Neural cell (in vitro differentiated cells): ENCODE measurements at regions not wholly inside any gene's neighbourhood (a gene's known extent, or its start where the extent isn't known, plus 50 kb on each side); places are given as distances from the start of the nearest gene placed in this dataset.

Source experiments
- H2AFZ ChIP-seq: fragments of 200-600, 300-800 bp; sonication (generic), shearing (Covaris generic); 2 replicates; pipeline ENCODE4 v1.6.0; 2014; ENCODE audit warnings: low read depth, mild to moderate bottlenecking, antibody characterized with exemption, low read length, moderate library complexity
- H3F3A ChIP-seq: fragments of 200-600 bp; shearing (Covaris generic); 2 replicates; pipeline ENCODE4 v1.6.1; 2016; ENCODE audit warnings: mild to moderate bottlenecking, moderate library complexity, mixed read lengths, antibody characterized with exemption, low read length; ENCODE audit not compliant: insufficient read depth, poor library complexity, severe bottlenecking
- H3K27ac ChIP-seq: fragments of 200-600, 300-800 bp; sonication (generic), shearing (Covaris generic); 2 replicates; pipeline ENCODE4 v1.5.1; 2014; ENCODE audit warnings: mild to moderate bottlenecking, low read length, moderate library complexity
- H3K27me3 ChIP-seq: fragments of 300-800, 200-600 bp; sonication (generic), shearing (Covaris generic); 2 replicates; pipeline ENCODE4 v1.6.0; 2014; ENCODE audit warnings: mild to moderate bottlenecking, low read depth, low read length, moderate library complexity; ENCODE audit not compliant: insufficient read depth
- H3K36me3 ChIP-seq: fragments of 300-800, 200-600 bp; sonication (generic), shearing (Covaris generic); 2 replicates; pipeline ENCODE4 v1.5.1; 2014; ENCODE audit warnings: mild to moderate bottlenecking, antibody characterized with exemption, low read length, moderate library complexity; ENCODE audit not compliant: insufficient read depth
- H3K4me2 ChIP-seq: fragments of 300-800, 200-600 bp; sonication (generic), shearing (Covaris generic); 2 replicates; pipeline ENCODE4 v1.6.0; 2014; ENCODE audit warnings: mild to moderate bottlenecking, low read length
- H3K4me3 ChIP-seq: fragments of 300-800, 200-600 bp; sonication (generic), shearing (Covaris generic); 2 replicates; pipeline ENCODE4 v1.5.1; 2014; ENCODE audit warnings: mild to moderate bottlenecking, low read length, moderate library complexity
- H3K79me2 ChIP-seq: fragments of 200-600 bp; shearing (Covaris generic); replicated peaks from 2 replicates; pipeline ENCODE4 v1.6.0; 2014; ENCODE audit warnings: mild to moderate bottlenecking, low read length, moderate library complexity; ENCODE audit not compliant: insufficient read depth
- H3K9ac ChIP-seq: fragments of 300-800, 200-600 bp; sonication (generic), shearing (Covaris generic); 2 replicates; pipeline ENCODE4 v1.6.1; 2016; ENCODE audit warnings: mild to moderate bottlenecking, low read length, mixed read lengths
- H3K9me2 ChIP-seq: fragments of 200-600 bp; shearing (Covaris generic); 2 replicates; pipeline ENCODE4 v1.6.1; 2016; ENCODE audit warnings: mild to moderate bottlenecking, low read length, mixed read lengths; ENCODE audit not compliant: insufficient read depth
- H3K9me3 ChIP-seq: fragments of 200-600, 300-800 bp; sonication (generic), shearing (Covaris generic); 2 replicates; pipeline ENCODE4 v1.6.1; 2016; ENCODE audit warnings: mild to moderate bottlenecking, mixed run types, low read length, moderate library complexity, mixed read lengths
- H4K20me1 ChIP-seq: fragments of 200-600 bp; shearing (Covaris generic); 2 replicates; pipeline ENCODE4 v1.6.1; 2016; ENCODE audit warnings: mild to moderate bottlenecking, mixed run types; ENCODE audit not compliant: insufficient read depth
- CTCF ChIP-seq: fragments of 450-650 bp; IDR thresholded peaks from 2 replicates; pipeline ENCODE4 v1.5.1; 2014; ENCODE audit warnings: antibody characterized with exemption, mild to moderate bottlenecking, moderate library complexity; ENCODE audit not compliant: poor library complexity, severe bottlenecking
- EP300 ChIP-seq: fragments of 450-650 bp; conservative IDR thresholded peaks from 2 replicates; pipeline ENCODE4 v1.6.1; 2014; ENCODE audit warnings: antibody characterized with exemption, mild to moderate bottlenecking, moderate library complexity; ENCODE audit not compliant: poor library complexity, severe bottlenecking
- EZH2 ChIP-seq: fragments of 200-600, 300-800 bp; shearing (Covaris generic), sonication (generic); IDR thresholded peaks from 2 replicates; pipeline ENCODE4 v1.6.1; 2014; ENCODE audit warnings: antibody characterized with exemption, low read length, borderline replicate concordance, mild to moderate bottlenecking; ENCODE audit not compliant: insufficient read depth, poor library complexity, severe bottlenecking
- MXI1 ChIP-seq: fragments of 450-650 bp; conservative IDR thresholded peaks from 2 replicates; pipeline ENCODE4 v1.6.1; 2014; ENCODE audit warnings: antibody characterized with exemption, mild to moderate bottlenecking; ENCODE audit not compliant: poor library complexity, severe bottlenecking
- POLR2AphosphoS5 ChIP-seq: IDR thresholded peaks from 2 replicates; pipeline ENCODE4 v1.6.1; 2012
- RAD21 ChIP-seq: fragments of 450-650 bp; conservative IDR thresholded peaks from 2 replicates; pipeline ENCODE4 v1.6.1; 2014; ENCODE audit warnings: antibody characterized with exemption, mild to moderate bottlenecking, moderate library complexity
- REST ChIP-seq: IDR thresholded peaks from 2 replicates; pipeline ENCODE4 v1.6.1; 2012; ENCODE audit warnings: borderline replicate concordance
- SMC3 ChIP-seq: fragments of 450-650 bp; conservative IDR thresholded peaks from 2 replicates; pipeline ENCODE4 v1.6.1; 2014; ENCODE audit warnings: antibody characterized with exemption, mild to moderate bottlenecking, moderate library complexity; ENCODE audit not compliant: poor library complexity
- TAF1 ChIP-seq: IDR thresholded peaks from 2 replicates; pipeline ENCODE4 v1.6.1; 2012; ENCODE audit warnings: low read depth

GRCh38 chr4:158112611-158113010 is 60.2 kb downstream of the GASK1B start:
- TF ChIP-seq EP300 (no peak), CTCF (no peak), POLR2AphosphoS5 (no peak), SMC3 (no peak), REST (no peak), RAD21 (no peak), TAF1 (no peak), MXI1 (no peak), EZH2 (no peak)
- no peak overlapping the region for H3K4me3 ChIP-seq
- H3K27me3 ChIP-seq, result no peaks in the 10 kb centered on the region
- no peaks in the 10 kb centered on the region for H3F3A ChIP-seq
- no peak overlapping the region for H3K27ac ChIP-seq
- H3K79me2 ChIP-seq, result no peaks in the 10 kb centered on the region
- no peaks in the 10 kb centered on the region for H3K36me3 ChIP-seq
- H2AFZ ChIP-seq, result no peak overlapping the region
- H3K4me2 ChIP-seq, result no peak overlapping the region
- H3K9me3 ChIP-seq, result no peaks in the 10 kb centered on the region
- no peak overlapping the region for H3K9ac ChIP-seq
- no peaks in the 10 kb centered on the region for H4K20me1 ChIP-seq
- H3K9me2 ChIP-seq, result no peaks in the 10 kb centered on the region

- Histone ChIP-seq H3K27ac (no peak overlapping the region), H4K20me1 (no peaks in the 10 kb centered on the region), H2AFZ (no peak overlapping the region), H3K9me3 (no peaks in the 10 kb centered on the region), H3K9me2 (no peaks in the 10 kb centered on the region), H3K27me3 (no peaks in the 10 kb centered on the region), H3K9ac (no peak overlapping the region), H3F3A (no peaks in the 10 kb centered on the region), H3K4me2 (no peak overlapping the region), H3K36me3 (no peaks in the 10 kb centered on the region), H3K4me3 (no peak overlapping the region), H3K79me2 (no peaks in the 10 kb centered on the region)
- no peak for TF ChIP-seq TAF1
- no peak for TF ChIP-seq POLR2AphosphoS5
- TF ChIP-seq MXI1, result no peak
- TF ChIP-seq CTCF, result no peak
- no peak for TF ChIP-seq SMC3
- TF ChIP-seq EP300, result no peak
- no peak for TF ChIP-seq RAD21
- no peak for TF ChIP-seq EZH2
- TF ChIP-seq REST, result no peak
Measured at GRCh38 chr4:158111241-158111640, 61.6 kb downstream of the GASK1B start.
